C1 segment of cervical spinal cord (tissue), 14 donors: ENCODE measurements at regions not wholly inside any gene's neighbourhood (a gene's known extent, or its start where the extent isn't known, plus 50 kb on each side); places are given as distances from the start of the nearest gene placed in this dataset.

Experiments used
- DNase-seq, 14 donors: peaks; one replicate each; lab custom pipeline; 2025; lab: John Stamatoyannopoulos, UW

GRCh38 chr20:4513720-4514119, 172.5 kb upstream of the PRNP start:
- DNase-seq, result no peak

GRCh38 chr20:4512891-4513550, 173.2 kb upstream of the PRNP start:
- DNase-seq, result no peak

GRCh38 chr20:4511776-4512175, 174.5 kb upstream of the PRNP start:
- no peak for DNase-seq

GRCh38 chr20:4509825-4510522, 176.3 kb upstream of the PRNP start:
- no peak for DNase-seq

GRCh38 chr20:4508773-4509172, 177.5 kb upstream of the PRNP start:
- DNase-seq, result no peak

GRCh38 chr20:4507288-4507719, 179.0 kb upstream of the PRNP start:
- no peak for DNase-seq

- DNase-seq, result no peak
Observed at GRCh38 chr20:4504814-4505213, 181.4 kb upstream of the PRNP start.

- no peak for DNase-seq
Observed at GRCh38 chr20:4502756-4503155, 183.5 kb upstream of the PRNP start.

GRCh38 chr20:4493386-4493785, 192.9 kb upstream of the PRNP start:
- DNase-seq, result no peak

GRCh38 chr20:4491643-4492042, 194.6 kb upstream of the PRNP start:
- DNase-seq, result no peak

- DNase-seq, result no peak
Observed at GRCh38 chr20:4490606-4491280, 195.5 kb upstream of the PRNP start.

GRCh38 chr20:4490045-4490444, 196.2 kb upstream of the PRNP start:
- DNase-seq, result no peak

GRCh38 chr20:4488407-4489339, 197.6 kb upstream of the PRNP start:
- DNase-seq, result no peak

- DNase-seq, result no peak
Observed at GRCh38 chr20:4484379-4484997, 201.8 kb upstream of the PRNP start.

GRCh38 chr20:4483961-4484360, 202.3 kb upstream of the PRNP start:
- no peak for DNase-seq

GRCh38 chr20:4483486-4483885, 202.8 kb upstream of the PRNP start:
- no peak for DNase-seq

- no peak for DNase-seq
Observed at GRCh38 chr20:4480104-4480503, 206.2 kb upstream of the PRNP start.

GRCh38 chr20:4476903-4477500, 209.3 kb upstream of the PRNP start:
- peak in 1 of 14 donors; percentile 1 for DNase-seq

GRCh38 chr20:4472906-4473305, 213.3 kb upstream of the PRNP start:
- no peak for DNase-seq

GRCh38 chr20:4471221-4471620, 215.0 kb upstream of the PRNP start:
- no peak for DNase-seq

GRCh38 chr20:4470375-4470774, 215.9 kb upstream of the PRNP start:
- DNase-seq, result no peak
